Endothelial cell (in vitro differentiated cells): ENCODE measurements at regions not wholly inside any gene's neighbourhood (a gene's known extent, or its start where the extent isn't known, plus 50 kb on each side); places are given as distances from the start of the nearest gene placed in this dataset.

Experiments used
- DNase-seq: peaks from one replicate; pipeline ENCODE4 v3.0.0; 2021; ENCODE audit warnings: low spot score
- H3K27ac Mint-ChIP-seq: one replicate; pipeline ENCODE4 v1.8.0; 2021; ENCODE audit warnings: mixed read lengths, inconsistent platforms; ENCODE audit not compliant: unreplicated experiment
- H3K27me3 Mint-ChIP-seq: one replicate; pipeline ENCODE4 v1.8.0; 2021; ENCODE audit warnings: mild to moderate bottlenecking, moderate library complexity, mixed read lengths, inconsistent platforms; ENCODE audit not compliant: unreplicated experiment
- H3K36me3 Mint-ChIP-seq: one replicate; pipeline ENCODE4 v1.8.0; 2021; ENCODE audit warnings: mild to moderate bottlenecking, low read depth, mixed read lengths, inconsistent platforms; ENCODE audit not compliant: unreplicated experiment
- H3K4me1 Mint-ChIP-seq: one replicate; pipeline ENCODE4 v1.8.0; 2021; ENCODE audit warnings: mild to moderate bottlenecking, mixed read lengths, inconsistent platforms; ENCODE audit not compliant: unreplicated experiment
- H3K4me3 Mint-ChIP-seq: one replicate; pipeline ENCODE4 v1.8.0; 2021; ENCODE audit warnings: mild to moderate bottlenecking, mixed read lengths, inconsistent platforms; ENCODE audit not compliant: unreplicated experiment
- H3K9me3 Mint-ChIP-seq: one replicate; pipeline ENCODE4 v1.8.0; 2021; ENCODE audit warnings: mixed read lengths, inconsistent platforms; ENCODE audit not compliant: unreplicated experiment
- CTCF ChIP-seq: fragments of 200-600 bp; sonication (generic); IDR thresholded peaks from one replicate; pipeline ENCODE4 v1.5.0; 2021; ENCODE audit warnings: antibody characterized with exemption; ENCODE audit not compliant: unreplicated experiment

- no peak for TF ChIP-seq CTCF
- Mint-ChIP-seq H3K4me1 (no peaks in the 10 kb centered on the region), H3K27ac (no peak overlapping the region), H3K9me3 (no peaks in the 10 kb centered on the region), H3K36me3 (no peaks in the 10 kb centered on the region), H3K4me3 (no peak overlapping the region), H3K27me3 (no peaks in the 10 kb centered on the region)
- no peak for DNase-seq
Measured at GRCh38 chr4:125115476-125115875, 199.3 kb upstream of the FAT4 start.

- no peaks in the 10 kb centered on the region for H3K27me3 Mint-ChIP-seq
- H3K4me3 Mint-ChIP-seq: no peak overlapping the region
- no peaks in the 10 kb centered on the region for H3K36me3 Mint-ChIP-seq
- DNase-seq: no peak
- H3K27ac Mint-ChIP-seq: no peak overlapping the region
- no peaks in the 10 kb centered on the region for H3K9me3 Mint-ChIP-seq
- no peak for TF ChIP-seq CTCF
- H3K4me1 Mint-ChIP-seq: no peaks in the 10 kb centered on the region
Measured at GRCh38 chr4:125112536-125112935, 202.2 kb upstream of the FAT4 start.

- no peaks in the 10 kb centered on the region for H3K36me3 Mint-ChIP-seq
- no peak overlapping the region for H3K4me3 Mint-ChIP-seq
- H3K9me3 Mint-ChIP-seq: no peaks in the 10 kb centered on the region
- no peak for DNase-seq
- no peaks in the 10 kb centered on the region for H3K27me3 Mint-ChIP-seq
- H3K4me1 Mint-ChIP-seq: no peaks in the 10 kb centered on the region
- TF ChIP-seq CTCF: no peak
- H3K27ac Mint-ChIP-seq: no peak overlapping the region
Measured at GRCh38 chr4:125111323-125111722, 203.4 kb upstream of the FAT4 start.

- Mint-ChIP-seq H3K4me1 (no peaks in the 10 kb centered on the region), H3K9me3 (no peaks in the 10 kb centered on the region), H3K27me3 (no peaks in the 10 kb centered on the region), H3K4me3 (no peak overlapping the region), H3K27ac (no peak overlapping the region), H3K36me3 (no peaks in the 10 kb centered on the region)
- TF ChIP-seq CTCF: no peak
- no peak for DNase-seq
Measured at GRCh38 chr4:125105561-125105960, 209.2 kb upstream of the FAT4 start.

- no peak overlapping the region for H3K27ac Mint-ChIP-seq
- peaks cover 1% of the 10 kb centered on the region for H3K27me3 Mint-ChIP-seq
- H3K4me1 Mint-ChIP-seq: no peaks in the 10 kb centered on the region
- no peak for DNase-seq
- no peak overlapping the region for H3K4me3 Mint-ChIP-seq
- TF ChIP-seq CTCF: no peak
- H3K36me3 Mint-ChIP-seq: no peaks in the 10 kb centered on the region
- H3K9me3 Mint-ChIP-seq: no peaks in the 10 kb centered on the region
Measured at GRCh38 chr4:125104616-125105015, 210.1 kb upstream of the FAT4 start.
